ENCODE measurements at regions not wholly inside any gene's neighbourhood (a gene's known extent, or its start where the extent isn't known, plus 50 kb on each side); places are given as distances from the start of the nearest gene placed in this dataset.

DNA sequence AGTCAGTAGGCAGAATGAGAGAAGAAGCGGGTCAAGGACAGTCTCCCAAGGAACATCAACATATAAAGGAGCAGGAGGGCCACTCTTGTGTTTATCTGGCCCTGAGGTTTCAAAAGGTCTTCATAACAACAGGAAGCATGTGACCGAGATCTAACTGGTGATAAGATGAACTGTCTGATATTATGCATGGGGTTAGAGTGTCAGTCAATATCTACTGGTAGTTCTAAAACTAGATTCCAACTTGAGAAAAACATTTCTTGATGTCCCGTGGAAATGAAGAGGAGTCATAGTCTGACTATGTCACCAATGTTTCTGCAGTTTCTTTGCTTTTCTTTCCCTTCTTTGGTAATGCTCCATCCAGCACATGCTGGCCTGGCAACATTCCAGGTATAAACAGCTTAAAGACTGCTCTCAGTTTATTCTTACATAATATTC is 77.5 kb upstream of the ITPRID2 start:
- Histone ChIP-seq H3K56ac (ENCODE audit: insufficient read length, low read depth, low read length) (no peak overlapping the region), H3K27me3 (ENCODE audit: insufficient read depth, low read length) (no peaks in the 10 kb centered on the region), H4K5ac (ENCODE audit: insufficient read length, low read depth, low read length) (no peak overlapping the region), H3K14ac (ENCODE audit: insufficient read depth, low read length) (no peak overlapping the region), H3K4me2 (ENCODE audit: insufficient read depth, insufficient read length, low read length) (no peak overlapping the region), H2BK15ac (ENCODE audit: low read depth, low read length) (no peak overlapping the region), H3K79me1 (ENCODE audit: insufficient read depth, low read depth, low read length, poor library complexity, severe bottlenecking) (no peaks in the 10 kb centered on the region), H2BK5ac (ENCODE audit: insufficient read length, low read length) (no peak overlapping the region), H2BK12ac (ENCODE audit: insufficient read length, low read depth, low read length) (no peak overlapping the region), H4K8ac (replicated peaks; ENCODE audit: insufficient read length, low read depth, low read length) (no peak overlapping the region), H3K23me2 (ENCODE audit: insufficient read length, low read depth, low read length, poor library complexity, severe bottlenecking) (no peaks in the 10 kb centered on the region), H4K20me1 (ENCODE audit: control insufficient read depth, insufficient read depth, insufficient read length) (no peaks in the 10 kb centered on the region), H2BK20ac (ENCODE audit: low read depth, low read length, poor library complexity, severe bottlenecking) (no peak overlapping the region), H3K4me1 (ENCODE audit: insufficient read depth, low read length) (no peaks in the 10 kb centered on the region), H2AK5ac (ENCODE audit: insufficient read length, low read length) (no peak overlapping the region), H3K9me3 (ENCODE audit: control insufficient read depth, low read depth, low read length) (no peaks in the 10 kb centered on the region), H3K4ac (ENCODE audit: low read depth, low read length) (no peak overlapping the region), H3K18ac (ENCODE audit: insufficient read length, low read depth, low read length) (no peak overlapping the region), H3K79me2 (ENCODE audit: insufficient read depth, low read length) (no peaks in the 10 kb centered on the region), H2AFZ (ENCODE audit: low read length) (no peak overlapping the region), H3K23ac (ENCODE audit: insufficient read length, low read depth, low read length) (no peak overlapping the region), H2BK120ac (ENCODE audit: low read depth, low read length, poor library complexity, severe bottlenecking) (no peak overlapping the region), H3K9ac (ENCODE audit: extremely low read depth, insufficient read length, low read length) (no peak overlapping the region), H3K27ac (ENCODE audit: insufficient read length, low read depth, low read length) (no peak overlapping the region), H4K91ac (ENCODE audit: insufficient read length, low read depth, low read length) (no peak overlapping the region), H3T11ph (ENCODE audit: low read length) (no peak overlapping the region)
- H3K27ac Mint-ChIP-seq = no peak overlapping the region
- peaks cover 20 to 26% of the 10 kb centered on the region in 2 experiments for H3K4me1 Mint-ChIP-seq
- no peaks in the 10 kb centered on the region for H3K9me3 Mint-ChIP-seq
- H3K36me3 Mint-ChIP-seq (ENCODE audit: insufficient read depth in 1 of 3, low read depth in 3 of 3) = no peaks in the 10 kb centered on the region; a peak in 1 of 7 replicates
- DNase-seq = no peak
- WGBS (ENCODE audit: extremely low coverage, insufficient read length, low lambda C conversion rate) = no CpG with 5 or more reads among the region's 3 CpGs
- no peak overlapping the region for H3K4me3 Mint-ChIP-seq
- TF ChIP-seq CTCF (conservative IDR thresholded peaks at IDR 0.05) = no peak
- H3K27me3 Mint-ChIP-seq (ENCODE audit: low read depth) = no peaks in the 10 kb centered on the region

Data from H9 (cell line).